Astrocyte (in vitro differentiated cells and primary cell): ENCODE measurements at regions not wholly inside any gene's neighbourhood (a gene's known extent, or its start where the extent isn't known, plus 50 kb on each side); places are given as distances from the start of the nearest gene placed in this dataset.

Experiments used
- CTCF ChIP-seq: IDR thresholded peaks from 2 replicates; pipeline ENCODE4 v1.5.1; 2011; ENCODE audit warnings: low read depth, mild to moderate bottlenecking, inconsistent platforms, low read length, moderate library complexity; ENCODE audit not compliant: insufficient read depth
- EZH2 ChIP-seq: IDR thresholded peaks from 2 replicates; pipeline ENCODE4 v1.6.1; 2012; ENCODE audit warnings: mild to moderate bottlenecking, low read length, inconsistent platforms; ENCODE audit not compliant: insufficient read depth

GRCh38 chr3:24047513-24047912 lies 102.4 kb downstream of the NR1D2 start:
- TF ChIP-seq CTCF = no peak
- TF ChIP-seq EZH2 = no peak
